ENCODE measurements at regions not wholly inside any gene's neighbourhood (a gene's known extent, or its start where the extent isn't known, plus 50 kb on each side); places are given as distances from the start of the nearest gene placed in this dataset.

DNA sequence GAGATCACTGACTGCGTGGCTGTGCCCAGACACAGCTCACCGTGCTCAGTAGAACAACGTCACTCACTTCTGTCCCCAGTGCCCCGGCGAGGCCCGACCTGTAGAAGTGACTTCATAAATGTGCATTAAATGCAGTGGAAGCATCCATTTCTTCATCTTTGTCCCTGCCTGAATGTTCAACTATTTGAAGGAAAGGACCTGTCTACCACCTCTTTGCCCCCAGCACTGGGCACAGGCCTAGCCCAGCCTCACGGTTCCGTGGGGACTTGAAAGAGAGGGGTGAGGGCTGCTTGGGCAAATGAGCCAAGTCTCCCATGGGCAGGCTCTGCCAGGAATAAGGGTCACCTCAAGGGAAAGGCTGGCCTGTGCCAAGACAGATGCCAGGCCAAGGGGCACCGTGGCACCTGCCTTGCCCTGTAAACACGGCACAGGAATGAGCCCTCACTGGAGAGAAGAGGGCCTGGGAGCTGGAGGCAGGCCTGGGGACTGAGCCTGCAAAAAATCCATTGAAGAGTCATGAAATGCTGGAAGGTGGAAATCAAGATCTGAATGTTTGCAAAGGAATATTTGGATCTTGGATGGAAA lies 845.3 kb downstream of the BRD1 start:
- no peak overlapping the region for H3K27ac ChIP-seq (ENCODE audit: poor library complexity, severe bottlenecking)
- H3K27me3 ChIP-seq (ENCODE audit: insufficient read depth, poor library complexity, severe bottlenecking), result no peaks in the 10 kb centered on the region
- H3K9me3 ChIP-seq (ENCODE audit: severe bottlenecking), result peaks cover 2% of the 10 kb centered on the region
- H3K36me3 ChIP-seq (ENCODE audit: low read depth), result no peaks in the 10 kb centered on the region
- no peak for ATAC-seq (ENCODE audit: low read depth)
- no peak overlapping the region for H3K4me3 ChIP-seq (ENCODE audit: severe bottlenecking)
- H3K4me1 ChIP-seq (ENCODE audit: insufficient read depth, poor library complexity, severe bottlenecking), result no peaks in the 10 kb centered on the region
- no peak for DNase-seq (ENCODE audit: low spot score)
- TF ChIP-seq, protein P1, sequence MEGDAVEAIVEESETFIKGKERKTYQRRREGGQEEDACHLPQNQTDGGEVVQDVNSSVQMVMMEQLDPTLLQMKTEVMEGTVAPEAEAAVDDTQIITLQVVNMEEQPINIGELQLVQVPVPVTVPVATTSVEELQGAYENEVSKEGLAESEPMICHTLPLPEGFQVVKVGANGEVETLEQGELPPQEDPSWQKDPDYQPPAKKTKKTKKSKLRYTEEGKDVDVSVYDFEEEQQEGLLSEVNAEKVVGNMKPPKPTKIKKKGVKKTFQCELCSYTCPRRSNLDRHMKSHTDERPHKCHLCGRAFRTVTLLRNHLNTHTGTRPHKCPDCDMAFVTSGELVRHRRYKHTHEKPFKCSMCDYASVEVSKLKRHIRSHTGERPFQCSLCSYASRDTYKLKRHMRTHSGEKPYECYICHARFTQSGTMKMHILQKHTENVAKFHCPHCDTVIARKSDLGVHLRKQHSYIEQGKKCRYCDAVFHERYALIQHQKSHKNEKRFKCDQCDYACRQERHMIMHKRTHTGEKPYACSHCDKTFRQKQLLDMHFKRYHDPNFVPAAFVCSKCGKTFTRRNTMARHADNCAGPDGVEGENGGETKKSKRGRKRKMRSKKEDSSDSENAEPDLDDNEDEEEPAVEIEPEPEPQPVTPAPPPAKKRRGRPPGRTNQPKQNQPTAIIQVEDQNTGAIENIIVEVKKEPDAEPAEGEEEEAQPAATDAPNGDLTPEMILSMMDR (IDR thresholded peaks at IDR 0.05; ENCODE audit: poor library complexity, severe bottlenecking), result no peak

DNA sequence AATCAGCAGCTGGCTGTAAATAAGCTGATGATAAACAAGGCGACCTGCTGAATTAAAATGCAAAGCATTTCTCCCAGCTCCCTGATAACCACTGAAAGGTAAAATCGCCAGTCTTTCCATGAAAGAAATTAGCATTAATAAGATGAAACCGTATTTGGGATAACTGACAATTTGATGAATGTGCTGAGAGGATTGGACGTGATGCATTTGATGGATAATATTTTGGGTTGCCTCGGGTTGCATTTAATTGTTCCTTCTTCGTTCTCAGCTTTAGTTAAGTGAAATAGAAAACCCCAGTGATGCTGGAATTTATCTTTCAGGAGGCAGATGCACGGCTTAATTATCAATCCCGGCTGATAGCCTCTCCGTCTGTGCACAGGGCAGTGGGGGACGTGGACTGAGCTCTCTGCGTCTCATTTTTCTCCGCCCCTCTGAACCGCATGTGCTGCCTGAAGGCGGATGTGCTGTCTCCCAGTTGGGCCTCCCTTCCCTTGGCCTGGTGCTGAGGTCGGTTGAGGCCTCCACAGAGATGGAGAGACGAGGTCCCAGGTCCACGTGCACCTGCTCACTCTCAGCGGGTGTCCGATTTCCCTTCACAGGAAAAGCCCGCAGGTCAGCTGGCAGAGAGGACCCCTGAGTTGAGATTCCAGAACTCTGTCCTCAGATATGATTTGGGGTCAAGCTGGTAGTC lies 846.2 kb downstream of the BRD1 start:
- no peaks in the 10 kb centered on the region for H3K4me1 ChIP-seq (ENCODE audit: insufficient read depth, poor library complexity, severe bottlenecking)
- H3K27me3 ChIP-seq (ENCODE audit: insufficient read depth, poor library complexity, severe bottlenecking), result no peaks in the 10 kb centered on the region
- H3K9me3 ChIP-seq (ENCODE audit: severe bottlenecking), result peaks cover 2% of the 10 kb centered on the region
- DNase-seq (ENCODE audit: low spot score) (no peak), ATAC-seq (ENCODE audit: low read depth) (no peak)
- H3K27ac ChIP-seq (ENCODE audit: poor library complexity, severe bottlenecking), result no peak overlapping the region
- H3K4me3 ChIP-seq (ENCODE audit: severe bottlenecking), result no peak overlapping the region
- TF ChIP-seq, protein P1 (IDR thresholded peaks at IDR 0.05; ENCODE audit: poor library complexity, severe bottlenecking), result no peak
- no peaks in the 10 kb centered on the region for H3K36me3 ChIP-seq (ENCODE audit: low read depth)

DNA sequence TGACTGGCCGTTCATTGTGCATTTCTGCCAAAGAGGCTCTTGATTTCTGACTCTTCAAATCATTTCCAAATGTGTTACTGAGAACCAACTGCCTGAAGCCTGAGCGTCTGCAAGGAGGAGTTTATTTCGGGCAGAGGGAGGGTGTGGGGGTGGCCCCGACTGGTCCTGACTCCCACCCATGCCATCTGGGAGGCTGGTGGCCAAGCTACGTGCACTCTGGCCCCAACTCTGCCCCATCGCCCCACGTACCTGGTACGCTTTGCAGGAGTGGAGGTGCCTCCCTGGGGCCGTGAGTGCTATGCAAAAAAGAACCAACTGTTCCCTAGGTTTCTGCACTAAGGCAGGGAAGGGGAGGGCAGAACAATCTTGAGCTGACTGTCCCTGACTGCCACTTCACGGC lies 846.8 kb downstream of the BRD1 start:
- ATAC-seq (ENCODE audit: low read depth), result no peak
- H3K4me3 ChIP-seq (ENCODE audit: severe bottlenecking), result no peak overlapping the region
- TF ChIP-seq, protein P1 (IDR thresholded peaks at IDR 0.05; ENCODE audit: poor library complexity, severe bottlenecking), result no peak
- DNase-seq (ENCODE audit: low spot score), result no peak
- H3K27ac ChIP-seq (ENCODE audit: poor library complexity, severe bottlenecking), result no peak overlapping the region
- H3K9me3 ChIP-seq (ENCODE audit: severe bottlenecking), result peaks cover 2% of the 10 kb centered on the region
- no peaks in the 10 kb centered on the region for H3K4me1 ChIP-seq (ENCODE audit: insufficient read depth, poor library complexity, severe bottlenecking)
- H3K36me3 ChIP-seq (ENCODE audit: low read depth), result no peaks in the 10 kb centered on the region
- H3K27me3 ChIP-seq (ENCODE audit: insufficient read depth, poor library complexity, severe bottlenecking), result no peaks in the 10 kb centered on the region

DNA sequence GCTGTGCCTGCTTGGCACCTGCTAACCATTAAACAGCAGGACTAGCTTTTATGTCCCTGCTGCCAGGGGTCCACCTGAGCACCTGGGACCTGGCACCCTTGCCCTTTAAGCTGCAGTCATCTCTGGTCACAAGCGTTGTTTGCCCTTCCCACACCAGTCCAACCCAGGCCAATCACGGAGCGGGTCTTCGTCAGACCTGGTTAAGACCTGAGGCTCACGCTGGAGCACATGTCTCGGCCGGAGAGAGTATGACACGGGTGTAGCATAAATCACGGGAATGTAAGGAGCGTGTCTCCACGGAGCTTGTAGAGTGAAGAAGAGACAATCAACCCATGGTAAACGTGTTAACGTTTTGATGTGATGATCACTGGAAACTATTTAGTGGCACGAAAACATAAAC lies 847.3 kb downstream of the BRD1 start:
- no peak overlapping the region for H3K4me3 ChIP-seq (ENCODE audit: severe bottlenecking)
- no peaks in the 10 kb centered on the region for H3K4me1 ChIP-seq (ENCODE audit: insufficient read depth, poor library complexity, severe bottlenecking)
- no peaks in the 10 kb centered on the region for H3K36me3 ChIP-seq (ENCODE audit: low read depth)
- no peak overlapping the region for H3K27ac ChIP-seq (ENCODE audit: poor library complexity, severe bottlenecking)
- ATAC-seq (ENCODE audit: low read depth) (no peak), DNase-seq (ENCODE audit: low spot score) (no peak)
- H3K27me3 ChIP-seq (ENCODE audit: insufficient read depth, poor library complexity, severe bottlenecking), result no peaks in the 10 kb centered on the region
- peaks cover 2% of the 10 kb centered on the region for H3K9me3 ChIP-seq (ENCODE audit: severe bottlenecking)
- TF ChIP-seq, protein P1 (IDR thresholded peaks at IDR 0.05; ENCODE audit: poor library complexity, severe bottlenecking), result no peak

DNA sequence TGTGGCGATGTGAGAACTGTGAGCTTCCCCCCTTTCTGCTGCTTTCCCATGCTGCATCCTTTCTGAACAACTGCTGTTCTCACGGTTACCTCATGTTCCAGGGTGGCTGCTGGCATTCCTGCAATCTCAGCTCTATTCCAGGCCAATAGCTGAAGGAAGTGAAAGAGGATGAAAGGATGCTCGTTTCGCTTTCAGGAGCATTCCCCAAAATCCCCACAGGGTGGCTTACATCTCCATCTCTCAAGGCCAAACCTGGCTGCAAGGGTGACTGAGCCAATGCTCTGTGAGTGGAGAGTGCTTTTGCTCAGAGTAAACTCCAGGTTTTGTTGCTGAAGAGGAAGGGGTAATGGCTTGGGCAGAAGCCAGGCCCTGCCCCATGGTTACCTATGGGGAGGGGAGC lies 848.2 kb downstream of the BRD1 start:
- Histone ChIP-seq H3K27ac (ENCODE audit: poor library complexity, severe bottlenecking) (no peak overlapping the region), H3K27me3 (ENCODE audit: insufficient read depth, poor library complexity, severe bottlenecking) (no peaks in the 10 kb centered on the region), H3K4me3 (ENCODE audit: severe bottlenecking) (no peak overlapping the region), H3K36me3 (ENCODE audit: low read depth) (no peaks in the 10 kb centered on the region), H3K4me1 (ENCODE audit: insufficient read depth, poor library complexity, severe bottlenecking) (no peaks in the 10 kb centered on the region), H3K9me3 (ENCODE audit: severe bottlenecking) (peaks cover 2% of the 10 kb centered on the region)
- ATAC-seq (ENCODE audit: low read depth), result no peak
- TF ChIP-seq, protein P1 (IDR thresholded peaks at IDR 0.05; ENCODE audit: poor library complexity, severe bottlenecking), result no peak
- DNase-seq (ENCODE audit: low spot score), result no peak
